Psoas muscle (tissue), 7 donors: ENCODE measurements at regions not wholly inside any gene's neighbourhood (a gene's known extent, or its start where the extent isn't known, plus 50 kb on each side); places are given as distances from the start of the nearest gene placed in this dataset.

Experiments used
- ATAC-seq, 4 donors: fragments of 200-7000 bp; cut with Tn5 transposase; one replicate each; pipeline ENCODE4 v1.9.1; 2020; ENCODE audit warnings: moderate library complexity in 3 of 4, mild to moderate bottlenecking in 2 of 4
- DNase-seq, 2 donors: peaks; one replicate each; pipeline ENCODE4 v3.0.0-alpha.2; 2020
- H3K27ac ChIP-seq: fragments of 200-600 bp; one replicate; pipeline ENCODE4 v1.8.0; 2022
- H3K27me3 ChIP-seq, 3 donors: fragments of 200-600 bp in 1 of 3; one replicate each; pipeline versions ENCODE4 v1.6.1 to v1.8.0; 2013 to 2022; ENCODE audit warnings: low read length in 2 of 3, mild to moderate bottlenecking in 2 of 3, moderate library complexity in 1 of 3; ENCODE audit not compliant: insufficient read depth in 3 of 3
- H3K36me3 ChIP-seq, 2 donors: fragments of 200-600 bp in 1 of 2; one replicate each; pipeline versions ENCODE4 v1.6.1 to v1.8.0; 2013 to 2022; ENCODE audit warnings: low read depth in 1 of 2, mild to moderate bottlenecking in 1 of 2, moderate library complexity in 1 of 2; ENCODE audit not compliant: insufficient read depth in 1 of 2
- H3K4me1 ChIP-seq: fragments of 200-600 bp; one replicate; pipeline ENCODE4 v1.8.0; 2022
- H3K4me3 ChIP-seq: fragments of 200-600 bp; one replicate; pipeline ENCODE4 v1.8.0; 2022; ENCODE audit warnings: mild to moderate bottlenecking
- H3K9me3 ChIP-seq: fragments of 200-600 bp; one replicate; pipeline ENCODE4 v1.8.0; 2022
- CTCF ChIP-seq: fragments of 200-600 bp; IDR thresholded peaks from one replicate; pipeline ENCODE4 v1.8.0; 2022; ENCODE audit warnings: antibody characterized with exemption
- WGBS, 3 donors: extraction: QIAGEN DNeasy Blood & Tissue Kit; methylation state at CpG; one replicate each; pipeline versions ENCODE4 v1.1.6 to v1.1.7; 2013; 5-methylcytosine and 5-hydroxymethylcytosine counted together
- intact Hi-C, 2 donors: fragments of 100-400 bp; cut with DNase I; formaldehyde crosslinking; loops; one replicate each; pipeline versions ENCODE4 v1.11.0 to v1.14.2; 2022
- donor health status: healthy with polysubstance abuse.
- donor health status: DM: no; HTN: no; CAD: no; lungs with moderate emphysema.
- donor health status: Bipolar disorder and iron deficiency.
- donor health status: healthy.
- donor health status: DM: yes; HTN: yes; CAD: no.
- donor health status: DM: no; HTN: no; CAD: no.
- donor health status: DM: yes; HTN: yes; CAD: no.

- no peak overlapping the region for H3K27ac ChIP-seq
- 89 to 92% (median 89%) methylated on average over 3 of the region's 3 CpGs for WGBS, 3 donors
- TF ChIP-seq CTCF: no peak
- intact Hi-C loops: no loop called here
- no peaks in the 10 kb centered on the region for H3K9me3 ChIP-seq
- DNase-seq: no peak
- H3K36me3 ChIP-seq: no peaks in the 10 kb centered on the region
- no peaks in the 10 kb centered on the region for H3K27me3 ChIP-seq
- no peak for ATAC-seq
- no peak overlapping the region for H3K4me3 ChIP-seq
- H3K4me1 ChIP-seq: no peaks in the 10 kb centered on the region
Measured at GRCh38 chr1:96633695-96634094, 87.9 kb upstream of the PTBP2 start.

GRCh38 chr1:96634883-96635282 is 86.7 kb upstream of the PTBP2 start:
- H3K27me3 ChIP-seq: no peaks in the 10 kb centered on the region
- no peak for DNase-seq
- WGBS, 3 donors: 86 to 90% (median 87%) methylated on average over 2 of the region's 2 CpGs
- no peak overlapping the region for H3K27ac ChIP-seq
- no peak for TF ChIP-seq CTCF
- ATAC-seq: no peak
- intact Hi-C loops: no loop called here
- no peaks in the 10 kb centered on the region for H3K36me3 ChIP-seq
- no peaks in the 10 kb centered on the region for H3K9me3 ChIP-seq
- H3K4me3 ChIP-seq: no peak overlapping the region
- H3K4me1 ChIP-seq: no peaks in the 10 kb centered on the region

- no peak for TF ChIP-seq CTCF
- WGBS, 3 donors: 56 to 71% (median 60%) methylated on average over 3 of the region's 3 CpGs
- intact Hi-C loops: no loop called here
Measured at GRCh38 chr1:96641282-96641681, 80.3 kb upstream of the PTBP2 start.

GRCh38 chr1:96643519-96643918 is 78.1 kb upstream of the PTBP2 start:
- DNase-seq (no peak), ATAC-seq (no peak)
- no peak for TF ChIP-seq CTCF
- no peaks in the 10 kb centered on the region for H3K9me3 ChIP-seq
- no peaks in the 10 kb centered on the region for H3K4me1 ChIP-seq
- H3K4me3 ChIP-seq: no peak overlapping the region
- 66 to 76% (median 74%) methylated on average over 1 of the region's 1 CpG for WGBS, 3 donors
- H3K27ac ChIP-seq: no peak overlapping the region
- no peaks in the 10 kb centered on the region for H3K36me3 ChIP-seq
- no peaks in the 10 kb centered on the region for H3K27me3 ChIP-seq
- intact Hi-C loops: no loop called here

More at GRCh38 chr1:96641282-96641681, 80.3 kb upstream of the PTBP2 start:
- Histone ChIP-seq H3K27ac (no peak overlapping the region), H3K9me3 (no peaks in the 10 kb centered on the region), H3K27me3 (no peaks in the 10 kb centered on the region), H3K36me3 (no peaks in the 10 kb centered on the region), H3K4me1 (no peaks in the 10 kb centered on the region), H3K4me3 (no peak overlapping the region)
- ATAC-seq (no peak), DNase-seq (no peak)

GRCh38 chr1:96649301-96649700 is 72.3 kb upstream of the PTBP2 start:
- no peaks in the 10 kb centered on the region for H3K27me3 ChIP-seq
- no peaks in the 10 kb centered on the region for H3K4me1 ChIP-seq
- no peak overlapping the region for H3K27ac ChIP-seq
- DNase-seq (no peak), ATAC-seq (no peak)
- H3K36me3 ChIP-seq: no peaks in the 10 kb centered on the region
- no peak for TF ChIP-seq CTCF
- no peaks in the 10 kb centered on the region for H3K9me3 ChIP-seq
- no peak overlapping the region for H3K4me3 ChIP-seq
- intact Hi-C loops: no loop called here
